ENCODE measurements at regions not wholly inside any gene's neighbourhood (a gene's known extent, or its start where the extent isn't known, plus 50 kb on each side); places are given as distances from the start of the nearest gene placed in this dataset.

DNA sequence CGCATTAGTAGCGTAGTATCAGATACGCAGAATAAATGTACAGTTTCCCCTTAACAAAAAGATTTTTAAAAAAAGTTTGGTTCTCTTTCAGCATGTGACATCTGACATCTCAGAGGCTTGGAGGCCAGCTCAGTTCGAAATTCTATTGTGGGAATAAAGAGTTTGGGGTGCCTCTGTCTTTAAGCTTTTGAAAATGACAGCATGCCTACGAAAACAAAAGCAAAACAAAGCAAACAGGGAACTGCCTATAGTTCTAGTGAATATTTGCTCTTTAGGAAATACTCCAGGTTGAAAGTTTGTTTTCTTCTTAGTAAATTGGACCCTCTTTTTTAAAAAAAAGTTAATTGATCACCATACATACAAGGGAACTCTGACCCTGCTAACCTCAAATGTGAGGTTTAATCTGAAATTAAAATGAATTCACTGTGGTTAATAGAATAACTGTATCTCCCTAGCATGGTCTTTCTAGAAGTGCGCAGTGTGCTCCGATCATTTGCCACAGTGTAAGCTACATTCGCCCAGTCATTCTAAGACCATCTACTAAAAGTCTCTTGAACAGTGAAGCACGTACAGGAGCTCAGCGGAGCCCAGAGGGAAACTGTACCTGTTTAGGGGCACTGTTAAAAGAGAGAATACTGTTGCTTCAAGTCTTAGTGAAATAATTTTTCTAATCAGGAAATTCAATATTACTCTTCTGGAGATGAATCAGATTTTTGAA is 347.0 kb upstream of the CDH2 start:
- Histone ChIP-seq H3K4me1 (no peaks in the 10 kb centered on the region), H3K27me3 (no peaks in the 10 kb centered on the region), H3K36me3 (no peaks in the 10 kb centered on the region), H3K27ac (no peak overlapping the region), H3K9me3 (no peaks in the 10 kb centered on the region), H3K4me3 (no peak overlapping the region)
- TF ChIP-seq, protein P1, sequence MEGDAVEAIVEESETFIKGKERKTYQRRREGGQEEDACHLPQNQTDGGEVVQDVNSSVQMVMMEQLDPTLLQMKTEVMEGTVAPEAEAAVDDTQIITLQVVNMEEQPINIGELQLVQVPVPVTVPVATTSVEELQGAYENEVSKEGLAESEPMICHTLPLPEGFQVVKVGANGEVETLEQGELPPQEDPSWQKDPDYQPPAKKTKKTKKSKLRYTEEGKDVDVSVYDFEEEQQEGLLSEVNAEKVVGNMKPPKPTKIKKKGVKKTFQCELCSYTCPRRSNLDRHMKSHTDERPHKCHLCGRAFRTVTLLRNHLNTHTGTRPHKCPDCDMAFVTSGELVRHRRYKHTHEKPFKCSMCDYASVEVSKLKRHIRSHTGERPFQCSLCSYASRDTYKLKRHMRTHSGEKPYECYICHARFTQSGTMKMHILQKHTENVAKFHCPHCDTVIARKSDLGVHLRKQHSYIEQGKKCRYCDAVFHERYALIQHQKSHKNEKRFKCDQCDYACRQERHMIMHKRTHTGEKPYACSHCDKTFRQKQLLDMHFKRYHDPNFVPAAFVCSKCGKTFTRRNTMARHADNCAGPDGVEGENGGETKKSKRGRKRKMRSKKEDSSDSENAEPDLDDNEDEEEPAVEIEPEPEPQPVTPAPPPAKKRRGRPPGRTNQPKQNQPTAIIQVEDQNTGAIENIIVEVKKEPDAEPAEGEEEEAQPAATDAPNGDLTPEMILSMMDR (IDR thresholded peaks at IDR 0.05), result no peak
- intact Hi-C loops (cut with DNase I; ENCODE audit: low total_unique reads), result no loop called here
- no peak for DNase-seq

DNA sequence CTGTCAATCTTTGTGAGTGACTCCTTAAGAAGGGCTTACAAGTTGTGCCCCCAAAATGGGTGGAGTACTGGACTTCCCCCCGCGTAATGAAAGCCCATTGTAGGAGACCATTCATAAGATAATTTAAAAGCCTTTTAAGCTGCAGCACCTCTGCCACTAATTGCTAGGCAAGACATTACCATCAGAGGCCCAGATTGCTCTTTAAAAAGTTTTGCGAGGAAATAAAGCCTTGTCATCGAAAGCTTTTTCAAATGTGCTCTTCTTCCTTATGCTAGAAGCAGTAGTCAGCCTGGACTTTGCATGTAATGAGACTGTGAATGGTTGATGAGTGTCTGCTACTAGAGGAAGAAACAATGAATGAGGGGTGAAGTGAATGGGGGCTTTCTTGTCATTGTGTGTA is 345.3 kb upstream of the CDH2 start:
- no peak overlapping the region for H3K27ac ChIP-seq
- TF ChIP-seq, protein P1 (IDR thresholded peaks at IDR 0.05), result no peak
- no peaks in the 10 kb centered on the region for H3K36me3 ChIP-seq
- no peak for DNase-seq
- no peak overlapping the region for H3K4me3 ChIP-seq
- no peaks in the 10 kb centered on the region for H3K9me3 ChIP-seq
- no peaks in the 10 kb centered on the region for H3K27me3 ChIP-seq
- no peaks in the 10 kb centered on the region for H3K4me1 ChIP-seq
- intact Hi-C loops (cut with DNase I; ENCODE audit: low total_unique reads), result no loop called here

DNA sequence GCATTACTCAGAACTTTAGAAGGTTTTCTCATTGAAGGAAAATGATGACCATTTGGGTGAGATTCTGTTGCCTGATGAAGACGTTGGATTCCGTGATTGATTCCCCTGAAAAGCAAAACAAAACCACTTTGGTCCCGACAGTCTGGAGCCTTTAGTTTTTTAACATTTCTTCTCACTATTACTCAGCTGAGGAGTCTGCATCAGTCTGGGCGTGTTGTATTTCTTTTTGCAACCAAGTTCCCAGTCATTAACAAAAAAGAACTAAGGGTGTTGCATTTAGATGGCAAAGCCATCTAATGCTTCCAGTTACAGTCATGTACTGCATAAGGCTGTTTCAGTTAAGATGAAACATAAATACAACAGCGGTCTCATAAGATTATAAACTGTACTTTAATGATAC is 343.1 kb upstream of the CDH2 start:
- DNase-seq, result no peak
- H3K27ac ChIP-seq, result no peak overlapping the region
- H3K27me3 ChIP-seq, result no peaks in the 10 kb centered on the region
- no peaks in the 10 kb centered on the region for H3K36me3 ChIP-seq
- H3K9me3 ChIP-seq, result no peaks in the 10 kb centered on the region
- TF ChIP-seq, protein P1 (IDR thresholded peaks at IDR 0.05), result no peak
- no peaks in the 10 kb centered on the region for H3K4me1 ChIP-seq
- intact Hi-C loops (cut with DNase I; ENCODE audit: low total_unique reads), result no loop called here
- H3K4me3 ChIP-seq, result no peak overlapping the region

DNA sequence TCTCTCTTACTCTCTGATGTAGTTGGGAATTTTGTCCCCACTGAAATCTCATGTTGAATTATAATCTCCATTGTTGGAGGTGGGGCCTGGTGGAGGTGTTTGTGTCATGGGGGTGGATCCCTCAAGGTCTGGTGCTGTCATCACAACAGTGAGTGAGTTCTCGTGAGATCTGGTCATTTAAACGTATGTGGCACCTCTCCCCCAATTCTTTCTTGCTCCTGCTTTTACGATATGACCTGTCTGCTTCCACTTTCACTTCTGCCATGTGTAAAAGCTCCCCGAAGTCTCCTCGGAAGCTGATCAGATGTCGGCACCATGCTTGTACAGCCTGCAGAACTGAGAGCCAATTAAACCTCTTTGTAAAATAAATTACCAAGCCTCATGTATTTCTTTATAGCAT is 337.8 kb upstream of the CDH2 start:
- no peak for DNase-seq
- Histone ChIP-seq H3K27me3 (no peaks in the 10 kb centered on the region), H3K4me3 (no peak overlapping the region), H3K27ac (no peak overlapping the region), H3K4me1 (no peaks in the 10 kb centered on the region), H3K9me3 (no peaks in the 10 kb centered on the region), H3K36me3 (no peaks in the 10 kb centered on the region)
- intact Hi-C loops (cut with DNase I; ENCODE audit: low total_unique reads), result no loop called here
- TF ChIP-seq, protein P1 (IDR thresholded peaks at IDR 0.05), result no peak

DNA sequence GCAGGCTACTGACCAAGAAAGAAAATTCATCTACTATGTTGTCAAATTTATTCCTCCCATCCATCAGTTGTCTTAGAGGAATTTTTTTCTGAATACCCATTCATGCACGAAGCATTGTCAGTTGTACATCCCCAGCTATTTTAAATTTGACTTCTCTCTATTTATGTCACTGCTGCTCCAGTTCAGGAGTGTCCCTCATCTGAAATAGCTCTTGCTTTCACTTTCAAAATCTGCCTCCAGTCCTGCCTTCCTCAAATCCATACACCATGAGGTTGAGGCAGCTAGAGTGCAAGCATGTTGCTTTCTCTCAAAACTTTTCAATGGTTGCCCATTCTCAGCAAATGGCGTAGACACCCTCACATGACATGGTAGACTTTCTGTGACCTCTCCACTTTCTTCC is 335.4 kb upstream of the CDH2 start:
- H3K9me3 ChIP-seq, result no peaks in the 10 kb centered on the region
- H3K4me1 ChIP-seq, result no peaks in the 10 kb centered on the region
- H3K4me3 ChIP-seq, result peak overlapping the region in 1 of 2 donors; percentile 9
- H3K36me3 ChIP-seq, result no peaks in the 10 kb centered on the region
- DNase-seq, result no peak
- H3K27me3 ChIP-seq, result no peaks in the 10 kb centered on the region
- TF ChIP-seq, protein P1 (IDR thresholded peaks at IDR 0.05), result no peak
- H3K27ac ChIP-seq, result no peak overlapping the region
- intact Hi-C loops (cut with DNase I; ENCODE audit: low total_unique reads), result no loop called here

DNA sequence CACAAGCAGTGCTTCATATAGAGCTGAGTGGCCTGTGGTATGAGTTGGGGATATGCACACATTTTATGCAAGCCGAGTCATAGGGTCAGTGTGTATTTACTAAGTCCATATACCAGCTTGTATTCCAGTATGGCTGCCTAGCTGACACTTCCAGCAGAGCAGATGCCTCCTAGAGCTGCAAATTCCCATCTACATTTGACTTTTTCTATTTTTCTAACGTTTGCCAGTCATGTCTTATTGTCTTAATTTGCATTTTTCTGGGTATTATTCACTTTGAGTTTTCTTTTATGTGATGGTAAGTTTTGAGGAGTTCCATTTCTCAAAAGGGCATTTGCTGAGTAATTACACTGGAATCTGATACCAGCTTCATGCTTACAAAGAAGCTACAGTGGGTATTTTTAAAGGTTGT is 334.5 kb upstream of the CDH2 start:
- Histone ChIP-seq H3K36me3 (no peaks in the 10 kb centered on the region), H3K9me3 (no peaks in the 10 kb centered on the region), H3K4me3 (no peak overlapping the region), H3K27ac (no peak overlapping the region), H3K4me1 (no peaks in the 10 kb centered on the region), H3K27me3 (no peaks in the 10 kb centered on the region)
- no peak for DNase-seq
- TF ChIP-seq, protein P1 (IDR thresholded peaks at IDR 0.05), result no peak
- intact Hi-C loops (cut with DNase I; ENCODE audit: low total_unique reads), result no loop called here

Measured in tibial artery (tissue), 4 donors.